ENCODE measurements at regions not wholly inside any gene's neighbourhood (a gene's known extent, or its start where the extent isn't known, plus 50 kb on each side); places are given as distances from the start of the nearest gene placed in this dataset.
"Not testable (repeated sequence)": the region's sequence is repeated elsewhere in the genome, so short reads cannot be mapped to it uniquely, and the experiment has no call there.

DNA sequence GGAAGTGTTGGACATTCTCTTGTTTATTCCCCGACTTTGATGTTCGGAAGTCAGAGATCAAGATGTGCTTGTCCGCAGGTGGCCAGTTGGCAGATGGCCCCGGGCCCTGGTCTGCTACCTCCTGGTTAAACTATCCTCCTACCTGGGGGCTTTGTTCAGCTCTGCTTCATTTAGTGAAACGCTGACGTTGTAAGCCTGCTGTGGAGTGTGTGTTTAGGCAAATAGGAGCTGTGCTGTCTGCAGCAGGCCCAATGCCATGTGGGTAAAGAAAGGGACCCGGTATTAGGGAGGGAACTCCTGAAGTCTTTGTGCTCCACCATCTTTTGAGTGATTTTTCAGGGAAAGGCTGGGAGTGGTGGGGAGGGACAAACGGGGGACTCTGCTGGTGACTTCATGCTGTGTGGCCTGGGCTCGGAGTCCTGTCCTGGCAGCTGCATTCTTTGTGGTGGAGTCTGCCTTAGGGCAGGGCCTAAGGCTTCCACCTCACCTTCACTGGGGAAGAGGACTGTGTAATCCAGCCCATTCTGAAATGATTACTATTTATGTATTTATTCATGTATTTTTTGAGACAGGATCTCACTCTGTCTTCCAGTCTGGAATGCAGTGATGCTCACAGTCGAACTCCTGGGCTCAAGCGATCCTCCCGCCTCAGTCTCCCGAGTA lies 171.1 kb upstream of the KLF6 start:
- H3K36me3 ChIP-seq = no peaks in the 10 kb centered on the region
- WGBS, 5 donors = 88 to 96% (median 91%) methylated on average over 13 of the region's 13 CpGs

DNA sequence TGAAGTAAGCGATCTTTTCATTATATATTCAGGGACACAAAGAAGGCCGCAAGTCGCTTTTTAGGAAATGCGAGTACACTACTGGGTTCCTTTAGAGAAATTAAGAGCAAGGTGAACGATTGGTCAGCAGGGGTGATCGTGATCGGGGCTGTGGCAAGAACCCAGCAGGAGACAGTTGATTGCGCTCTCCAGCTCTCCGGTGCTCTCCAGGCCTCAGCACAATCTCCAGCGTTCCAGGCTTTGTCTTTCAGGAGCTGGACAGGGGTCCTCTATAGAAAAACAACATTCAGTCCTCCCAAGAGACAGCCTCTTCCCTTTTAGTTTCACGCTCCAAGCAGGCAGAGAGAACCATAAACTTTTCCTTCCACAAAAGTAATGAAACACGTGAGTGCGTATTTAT lies 170.5 kb upstream of the KLF6 start:
- TF ChIP-seq, protein P1, sequence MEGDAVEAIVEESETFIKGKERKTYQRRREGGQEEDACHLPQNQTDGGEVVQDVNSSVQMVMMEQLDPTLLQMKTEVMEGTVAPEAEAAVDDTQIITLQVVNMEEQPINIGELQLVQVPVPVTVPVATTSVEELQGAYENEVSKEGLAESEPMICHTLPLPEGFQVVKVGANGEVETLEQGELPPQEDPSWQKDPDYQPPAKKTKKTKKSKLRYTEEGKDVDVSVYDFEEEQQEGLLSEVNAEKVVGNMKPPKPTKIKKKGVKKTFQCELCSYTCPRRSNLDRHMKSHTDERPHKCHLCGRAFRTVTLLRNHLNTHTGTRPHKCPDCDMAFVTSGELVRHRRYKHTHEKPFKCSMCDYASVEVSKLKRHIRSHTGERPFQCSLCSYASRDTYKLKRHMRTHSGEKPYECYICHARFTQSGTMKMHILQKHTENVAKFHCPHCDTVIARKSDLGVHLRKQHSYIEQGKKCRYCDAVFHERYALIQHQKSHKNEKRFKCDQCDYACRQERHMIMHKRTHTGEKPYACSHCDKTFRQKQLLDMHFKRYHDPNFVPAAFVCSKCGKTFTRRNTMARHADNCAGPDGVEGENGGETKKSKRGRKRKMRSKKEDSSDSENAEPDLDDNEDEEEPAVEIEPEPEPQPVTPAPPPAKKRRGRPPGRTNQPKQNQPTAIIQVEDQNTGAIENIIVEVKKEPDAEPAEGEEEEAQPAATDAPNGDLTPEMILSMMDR (IDR thresholded peaks at IDR 0.05 in 8 of 11, conservative IDR thresholded peaks at IDR 0.05 in 3 of 11) = no peak
- TF ChIP-seq POLR2A (IDR thresholded peaks at IDR 0.05) (no peak), POLR2AphosphoS5 (IDR thresholded peaks at IDR 0.05) (no peak)
- peaks cover under 1 to 19% (median 10%) of the 10 kb centered on the region in 6 donors for H3K4me1 ChIP-seq
- intact Hi-C loops (cut with DNase I; ENCODE audit: low total_unique reads) = no loop called here
- H3K4me3 ChIP-seq = no peak overlapping the region
- WGBS, 5 donors = 89 to 96% (median 89%) methylated on average over 13 of the region's 13 CpGs
- DNase-seq = no peak
- H3K27ac ChIP-seq = no peak overlapping the region
- no peaks in the 10 kb centered on the region for H3K27me3 ChIP-seq (replicated peaks in 1 of 7)
- H3K36me3 ChIP-seq = no peaks in the 10 kb centered on the region
- no peaks in the 10 kb centered on the region for H3K9me3 ChIP-seq

More for the DNA sequence above, 171.1 kb upstream of the KLF6 start:
- Histone ChIP-seq H3K4me1 (peaks cover 3 to 19% (median 13%) of the 10 kb centered on the region in 6 donors), H3K27ac (no peak overlapping the region), H3K9me3 (no peaks in the 10 kb centered on the region), H3K4me3 (no peak overlapping the region), H3K27me3 (replicated peaks in 1 of 7) (no peaks in the 10 kb centered on the region)
- DNase-seq = no peak
- TF ChIP-seq POLR2AphosphoS5 (IDR thresholded peaks at IDR 0.05) = no peak
- intact Hi-C loops (cut with DNase I; ENCODE audit: low total_unique reads) = no loop called here

DNA sequence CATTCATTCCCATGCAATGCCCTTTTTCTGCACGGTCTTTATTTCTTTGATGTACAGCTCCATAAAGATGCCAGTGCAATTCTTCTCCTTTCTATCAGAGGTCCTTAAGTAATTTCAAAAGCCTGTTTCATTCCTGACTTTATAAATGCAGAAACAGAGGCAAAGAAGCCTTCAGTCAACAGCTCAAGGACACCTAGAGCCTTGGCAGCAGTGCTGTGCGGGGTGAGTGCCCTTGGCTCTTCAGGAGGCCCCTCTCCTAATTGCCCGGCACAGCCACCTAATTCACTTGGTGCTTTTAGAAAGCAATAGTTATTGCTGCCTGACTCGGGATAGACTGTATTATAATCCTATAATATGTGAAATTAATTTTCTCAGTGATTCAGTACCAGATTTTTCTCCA lies 169.6 kb upstream of the KLF6 start:
- H3K27ac ChIP-seq = no peak overlapping the region
- H3K36me3 ChIP-seq = no peaks in the 10 kb centered on the region
- no peaks in the 10 kb centered on the region for H3K27me3 ChIP-seq (replicated peaks in 1 of 7)
- DNase-seq = no peak
- H3K4me1 ChIP-seq = peaks cover 0 to 19% (median 4%) of the 10 kb centered on the region in 6 donors
- no peak for TF ChIP-seq POLR2A (IDR thresholded peaks at IDR 0.05)
- TF ChIP-seq POLR2AphosphoS5 (IDR thresholded peaks at IDR 0.05) = no peak
- TF ChIP-seq, protein P1 (IDR thresholded peaks at IDR 0.05 in 8 of 11, conservative IDR thresholded peaks at IDR 0.05 in 3 of 11) = no peak
- no peak overlapping the region for H3K4me3 ChIP-seq
- 82 to 95% (median 90%) methylated on average over 4 of the region's 4 CpGs for WGBS, 5 donors
- no peaks in the 10 kb centered on the region for H3K9me3 ChIP-seq
- intact Hi-C loops (cut with DNase I; ENCODE audit: low total_unique reads) = no loop called here

DNA sequence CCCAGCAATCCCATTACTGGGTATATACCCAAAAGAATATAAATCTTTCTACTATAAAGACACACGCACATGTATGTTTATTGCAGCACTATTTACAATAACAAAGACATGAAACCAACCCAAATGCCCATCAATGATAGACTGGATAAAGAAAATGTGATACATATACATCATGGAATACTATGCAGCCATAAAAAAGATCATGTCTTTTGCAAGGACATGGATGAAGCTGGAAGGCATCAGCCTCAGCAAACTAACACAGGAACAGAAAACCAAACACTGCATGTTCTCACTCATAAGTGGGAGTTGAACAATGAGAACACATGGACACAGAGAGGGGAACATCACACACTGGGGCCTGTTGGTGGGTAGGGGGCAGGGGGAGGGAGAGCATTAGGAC lies 169.0 kb upstream of the KLF6 start:
- DNase-seq; H3K27me3 ChIP-seq (replicated peaks in 1 of 7); H3K36me3 ChIP-seq; H3K27ac ChIP-seq; H3K9me3 ChIP-seq; intact Hi-C loops (cut with DNase I; ENCODE audit: low total_unique reads); H3K4me3 ChIP-seq: not testable (repeated sequence)
- H3K4me1 ChIP-seq = peaks cover 0 to 22% (median 5%) of the 10 kb centered on the region in 6 donors
- 95 to 100% (median 97%) methylated on average over 1 of the region's 1 CpG for WGBS, 5 donors

DNA sequence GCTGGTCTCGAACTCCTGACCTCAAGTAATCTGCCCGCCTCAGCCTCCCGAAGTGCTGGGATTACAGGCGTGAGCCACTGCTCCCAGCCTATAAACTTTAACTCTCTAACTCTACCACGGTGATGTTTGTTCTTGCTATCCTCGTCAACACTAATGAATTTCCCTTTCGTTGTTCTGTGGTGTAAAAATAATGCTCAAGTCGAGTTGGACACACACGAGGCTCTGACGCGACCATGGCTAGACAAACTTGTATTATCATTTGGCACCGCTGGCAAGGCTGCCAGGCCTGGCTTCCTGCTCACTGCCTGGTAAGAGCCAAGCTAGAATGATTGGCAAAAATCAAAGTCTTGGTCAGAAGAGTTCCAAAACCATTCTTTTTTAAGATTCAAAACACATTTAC lies 167.0 kb upstream of the KLF6 start:
- intact Hi-C loops (cut with DNase I; ENCODE audit: low total_unique reads) = no loop called here
- Histone ChIP-seq H3K4me1 (peaks cover 0 to 33% (median 11%) of the 10 kb centered on the region in 6 donors), H3K36me3 (no peaks in the 10 kb centered on the region)

More for the DNA sequence above, 167.0 kb upstream of the KLF6 start:
- Histone ChIP-seq H3K27ac (no peak overlapping the region), H3K9me3 (no peaks in the 10 kb centered on the region), H3K27me3 (replicated peaks in 1 of 7) (no peaks in the 10 kb centered on the region), H3K4me3 (no peak overlapping the region)
- TF ChIP-seq, protein P1 (IDR thresholded peaks at IDR 0.05 in 8 of 11, conservative IDR thresholded peaks at IDR 0.05 in 3 of 11) = no peak
- no peak for TF ChIP-seq POLR2A (IDR thresholded peaks at IDR 0.05)
- no peak for TF ChIP-seq POLR2AphosphoS5 (IDR thresholded peaks at IDR 0.05)
- 82 to 93% (median 85%) methylated on average over 12 of the region's 12 CpGs for WGBS, 5 donors
- no peak for DNase-seq
